Heart right ventricle (tissue), 16 donors: ENCODE measurements at regions not wholly inside any gene's neighbourhood (a gene's known extent, or its start where the extent isn't known, plus 50 kb on each side); places are given as distances from the start of the nearest gene placed in this dataset.

Experiments used
- ATAC-seq, 8 donors: fragments of 200-7000 bp; cut with Tn5 transposase; one replicate each; pipeline ENCODE4 v1.9.1; 2020; ENCODE audit warnings: mild to moderate bottlenecking in 8 of 8, moderate library complexity in 8 of 8, moderate number of reproducible peaks in 1 of 8
- DNase-seq, 2 donors: peaks; one replicate each; pipeline ENCODE4 v3.0.0-alpha.2; 2020
- H3K27ac ChIP-seq, 10 donors: fragments of 200-600 bp; sonication (generic) in 2 of 10; one replicate each; pipeline versions ENCODE4 v1.5.0 to v1.8.0; 2020 to 2022; ENCODE audit warnings: mild to moderate bottlenecking in 3 of 10
- H3K27me3 ChIP-seq, 7 donors: fragments of 200-600 bp; one replicate each; pipeline ENCODE4 v1.8.0; 2021 to 2022; ENCODE audit warnings: mild to moderate bottlenecking in 2 of 7
- H3K36me3 ChIP-seq, 9 donors: fragments of 200-600 bp; sonication (generic) in 1 of 9; one replicate each; pipeline versions ENCODE4 v1.5.0 to v1.8.0; 2020 to 2022; ENCODE audit warnings: mild to moderate bottlenecking in 2 of 9
- H3K4me1 ChIP-seq, 9 donors: fragments of 200-600 bp; sonication (generic) in 1 of 9; one replicate each; pipeline versions ENCODE4 v1.5.0 to v1.8.0; 2020 to 2022; ENCODE audit warnings: mild to moderate bottlenecking in 4 of 9
- H3K4me3 ChIP-seq, 10 donors: fragments of 200-600 bp; sonication (generic) in 2 of 10; one replicate each; pipeline versions ENCODE4 v1.5.0 to v1.8.0; 2020 to 2022; ENCODE audit warnings: mild to moderate bottlenecking in 7 of 10, moderate library complexity in 2 of 10
- H3K9me3 ChIP-seq, 11 donors: fragments of 200-600 bp in 10 of 11; sonication (generic) in 2 of 11; one replicate each; pipeline versions ENCODE4 v1.5.0 to v1.8.0; 2013 to 2022; ENCODE audit warnings: mild to moderate bottlenecking in 2 of 11, control low read depth in 1 of 11, moderate library complexity in 1 of 11
- WGBS, 2 donors: extraction: QIAGEN DNeasy Blood & Tissue Kit; methylation state at CpG; one replicate each; pipeline ENCODE4 v1.1.7; 2013; ENCODE audit warnings: inconsistent platforms in 1 of 2; 5-methylcytosine and 5-hydroxymethylcytosine counted together
- intact Hi-C, 10 donors: fragments of 100-400 bp; cut with DNase I; formaldehyde crosslinking; loops; one replicate each; pipeline versions ENCODE4 v1.11.1 to v1.14.2; 2022
- TF ChIP-seq, protein P1 (sequence below), 9 donors: fragments of 200-600 bp; sonication (generic) in 2 of 9; IDR thresholded peaks; one replicate each; pipeline versions ENCODE4 v1.5.0 to v1.8.0; 2021 to 2022; ENCODE audit warnings: antibody characterized with exemption in 9 of 9, mild to moderate bottlenecking in 5 of 9, moderate library complexity in 1 of 9
- donor health status: Arrhythmogenic right ventricular cardiomyopathy.
- donor health status: ischemic (EF 13 %, LVEDD 7.1; RV severe dilation, severe dysfunction).
- donor health status: healthy with polysubstance abuse.
- donor health status: DM: no; HTN: yes; CAD: no.
- donor health status: DM: no; HTN: no; CAD: no.
- donor health status: ischemic (EF 25% LVEDD 6.9; RV normal size, moderate dysfunction).
- donor health status: ischemic (EF 25% LVEDD 5.7; RV mildly dilated, moderate dysfunction).
- donor health status: healthy.
- donor health status: DM: yes; HTN: yes; CAD: no.
- donor health status: Ischemic cardiomyopathy.
- donor health status: ischemic (EF 35%, LVEDD 5.7; RV mildly dilated, moderate dysfunction).
- donor health status: nonischemic (EF 11% LVEDD 7.7; RV severe dilation, severe dysfunction).
- donor health status: DM: yes; HTN: yes; CAD: no.
- donor health status: PGD.
- donor health status: ischemic (EF 29% LVEDD 5.4; RV normal size, mild dysfunction).
- donor health status: nonischemic (EF 23%, LVEDD 6.1; RV moderate dilation, normal function).

DNA sequence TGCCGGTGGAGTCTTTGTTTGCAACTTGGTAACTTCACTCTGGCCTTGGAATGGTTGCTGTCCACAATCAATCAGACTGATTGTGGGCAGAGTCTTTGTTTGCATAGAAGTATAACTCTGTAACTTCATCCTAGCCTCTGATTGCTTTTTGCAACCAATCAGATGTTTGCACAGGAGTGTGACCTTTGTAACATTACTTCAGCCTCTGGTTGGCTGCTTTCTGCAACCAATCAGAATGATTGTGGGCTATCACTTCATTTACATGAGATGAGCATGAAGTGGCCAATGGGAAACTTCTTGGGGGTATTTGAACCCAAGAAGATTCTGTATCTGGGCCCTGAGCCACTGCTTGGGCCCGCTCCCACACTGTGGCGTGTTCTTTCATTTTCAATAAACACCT lies 79.6 kb upstream of the CLDN5 start:
- peaks cover 0 to 27% (median 13%) of the 10 kb centered on the region in 9 donors for H3K4me1 ChIP-seq
- WGBS, 2 donors, result 94 to 96% methylated on average over 3 of the region's 3 CpGs
- H3K27me3 ChIP-seq, result peaks cover 4 to 22% (median 8%) of the 10 kb centered on the region in 7 donors
- H3K9me3 ChIP-seq, result no peaks in the 10 kb centered on the region
- TF ChIP-seq, protein P1, sequence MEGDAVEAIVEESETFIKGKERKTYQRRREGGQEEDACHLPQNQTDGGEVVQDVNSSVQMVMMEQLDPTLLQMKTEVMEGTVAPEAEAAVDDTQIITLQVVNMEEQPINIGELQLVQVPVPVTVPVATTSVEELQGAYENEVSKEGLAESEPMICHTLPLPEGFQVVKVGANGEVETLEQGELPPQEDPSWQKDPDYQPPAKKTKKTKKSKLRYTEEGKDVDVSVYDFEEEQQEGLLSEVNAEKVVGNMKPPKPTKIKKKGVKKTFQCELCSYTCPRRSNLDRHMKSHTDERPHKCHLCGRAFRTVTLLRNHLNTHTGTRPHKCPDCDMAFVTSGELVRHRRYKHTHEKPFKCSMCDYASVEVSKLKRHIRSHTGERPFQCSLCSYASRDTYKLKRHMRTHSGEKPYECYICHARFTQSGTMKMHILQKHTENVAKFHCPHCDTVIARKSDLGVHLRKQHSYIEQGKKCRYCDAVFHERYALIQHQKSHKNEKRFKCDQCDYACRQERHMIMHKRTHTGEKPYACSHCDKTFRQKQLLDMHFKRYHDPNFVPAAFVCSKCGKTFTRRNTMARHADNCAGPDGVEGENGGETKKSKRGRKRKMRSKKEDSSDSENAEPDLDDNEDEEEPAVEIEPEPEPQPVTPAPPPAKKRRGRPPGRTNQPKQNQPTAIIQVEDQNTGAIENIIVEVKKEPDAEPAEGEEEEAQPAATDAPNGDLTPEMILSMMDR (IDR thresholded peaks at IDR 0.05), result no peak
- intact Hi-C loops, result no loop called here
- no peaks in the 10 kb centered on the region for H3K36me3 ChIP-seq
- no peak overlapping the region for H3K27ac ChIP-seq
- ATAC-seq, result no peak
- DNase-seq, result no peak
- H3K4me3 ChIP-seq, result no peak overlapping the region

DNA sequence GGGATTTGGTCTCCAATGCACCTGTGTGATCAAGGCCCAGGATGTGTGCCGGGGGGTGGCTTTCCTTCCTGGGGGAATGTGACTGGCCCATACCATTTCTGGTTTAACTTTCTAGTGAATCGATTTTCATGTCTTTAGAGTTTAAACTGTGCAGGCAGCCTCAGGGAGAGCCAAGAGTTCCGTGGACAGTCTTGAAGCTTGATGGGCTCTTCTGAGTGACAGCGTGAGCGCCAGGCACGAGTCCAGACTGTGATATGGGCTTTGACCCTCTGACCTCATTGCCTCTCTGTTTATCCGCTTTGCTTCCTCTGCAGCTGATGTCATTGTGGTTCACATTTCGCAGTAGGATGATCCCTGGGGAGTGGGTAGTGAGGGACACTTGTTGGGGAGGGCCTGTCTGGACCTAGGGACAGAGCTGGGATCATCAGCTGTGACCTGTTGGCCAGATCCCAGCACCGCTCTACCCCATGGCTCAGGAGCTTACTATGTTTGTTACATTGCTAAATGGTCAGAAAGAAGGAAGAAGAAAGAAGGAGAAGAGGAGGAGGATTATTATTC lies 80.6 kb upstream of the CLDN5 start:
- intact Hi-C loops, result loop anchor here in 1 of 10 donors (5.0 kb wide), 1 partner anchor 92 kb away; no protein-coding TSS in a partner anchor
- Histone ChIP-seq H3K4me1 (peaks cover 0 to 27% (median 13%) of the 10 kb centered on the region in 9 donors), H3K27me3 (peaks cover 4 to 25% (median 8%) of the 10 kb centered on the region in 7 donors), H3K27ac (peak overlapping the region in 2 of 10 donors; percentile 2 to 4), H3K9me3 (no peaks in the 10 kb centered on the region), H3K4me3 (no peak overlapping the region), H3K36me3 (no peaks in the 10 kb centered on the region)
- ATAC-seq (peak; percentile 31 to 78 (median 54)), DNase-seq (no peak)
- 44 to 47% methylated on average over 9 of the region's 9 CpGs for WGBS, 2 donors
- TF ChIP-seq, protein P1 (IDR thresholded peaks at IDR 0.05), result no peak

DNA sequence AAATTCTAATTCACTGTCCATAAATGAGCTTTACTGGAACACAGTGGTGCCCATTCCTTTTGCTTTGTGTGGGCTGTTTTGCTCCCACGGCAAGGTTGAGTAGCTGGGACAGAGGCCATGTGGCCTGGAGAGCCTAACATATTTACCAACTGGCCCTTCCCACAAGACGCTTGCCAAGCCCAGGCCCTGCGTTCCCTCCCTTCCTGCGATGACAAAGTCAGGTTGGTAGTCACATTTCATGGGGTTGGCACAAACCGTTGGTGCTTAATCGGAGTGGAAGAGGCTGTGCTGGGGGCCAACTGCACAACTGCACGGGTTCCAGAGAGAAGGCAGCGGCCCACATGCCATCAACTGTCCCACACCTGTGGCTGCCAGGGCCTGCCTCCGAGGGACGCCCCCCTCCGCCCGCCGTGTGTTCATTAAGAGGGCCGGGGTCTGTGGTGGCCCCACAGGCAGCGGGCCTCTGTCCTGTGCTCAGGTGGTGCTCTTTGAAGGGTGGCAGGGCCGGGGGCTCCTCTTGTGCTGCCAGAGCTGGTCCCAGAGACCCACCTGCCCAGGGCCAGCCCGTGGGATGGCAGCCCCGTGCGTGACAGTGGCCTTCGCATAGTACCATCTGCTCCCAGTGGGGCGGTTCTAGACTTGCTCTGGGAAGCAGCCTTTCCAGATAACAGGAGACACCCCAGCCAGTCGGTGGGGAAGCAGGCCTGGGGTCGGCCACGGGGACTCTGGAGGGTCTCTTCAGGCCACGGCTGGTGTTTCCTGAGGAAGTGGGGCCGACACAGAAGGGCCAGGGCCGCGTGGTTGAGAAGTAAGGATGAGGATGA lies 81.5 kb upstream of the CLDN5 start:
- peaks cover 4 to 29% (median 8%) of the 10 kb centered on the region in 7 donors for H3K27me3 ChIP-seq
- intact Hi-C loops, result loop anchor here in 1 of 10 donors (5.0 kb wide), 1 partner anchor 93 kb away; no protein-coding TSS in a partner anchor
- no peak overlapping the region for H3K4me3 ChIP-seq
- H3K36me3 ChIP-seq, result no peaks in the 10 kb centered on the region
- TF ChIP-seq, protein P1 (IDR thresholded peaks at IDR 0.05), result no peak
- DNase-seq, result no peak
- no peaks in the 10 kb centered on the region for H3K9me3 ChIP-seq
- H3K4me1 ChIP-seq, result peaks cover 0 to 27% (median 13%) of the 10 kb centered on the region in 9 donors
- ATAC-seq, result peak in 3 of 8 donors; percentile 26 to 43 (median 27)
- WGBS, 2 donors, result 75 to 80% methylated on average over 28 of the region's 28 CpGs
- H3K27ac ChIP-seq, result peak overlapping the region in 2 of 10 donors; percentile 2 to 6

DNA sequence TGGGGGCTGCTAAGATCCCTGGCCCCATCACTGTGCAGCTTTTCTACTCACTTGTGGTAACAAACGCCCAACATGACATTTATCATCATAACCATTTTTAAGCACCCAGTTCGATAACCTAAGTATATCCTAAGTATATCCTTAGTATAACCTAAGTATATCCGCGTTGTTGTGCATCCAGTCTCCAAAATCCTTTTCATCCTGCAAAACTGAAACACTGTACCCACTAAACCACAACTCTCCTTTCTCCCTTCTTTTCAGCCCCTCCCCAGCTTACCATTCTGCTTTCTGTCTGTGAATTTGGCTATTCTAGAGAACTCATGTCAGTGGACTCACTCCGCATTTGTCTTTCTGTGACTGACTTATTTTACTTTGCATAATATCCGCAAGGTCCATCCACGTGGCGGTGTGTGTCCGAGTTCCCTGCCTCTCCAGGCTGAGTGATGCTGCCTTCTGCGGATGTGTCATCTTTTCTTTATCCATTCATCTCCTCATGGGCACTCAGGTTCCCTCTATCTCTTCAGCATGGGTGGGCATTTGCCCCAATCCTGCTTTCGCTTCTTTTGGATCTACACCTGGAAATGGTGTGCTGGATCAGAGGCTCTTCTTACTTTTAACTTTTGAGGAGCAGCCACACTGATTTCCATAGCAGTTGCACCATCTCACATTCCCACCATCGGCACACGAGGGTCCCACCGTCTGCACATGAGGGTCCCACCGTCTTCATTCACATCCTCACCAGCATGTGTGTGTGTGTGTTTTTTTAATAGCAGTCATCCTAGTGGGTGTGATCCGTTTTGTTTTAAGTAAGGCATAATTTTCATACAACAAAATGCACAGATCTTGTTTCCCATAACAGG lies 82.4 kb upstream of the CLDN5 start:
- DNase-seq (no peak), ATAC-seq (no peak)
- no peaks in the 10 kb centered on the region for H3K9me3 ChIP-seq
- H3K27me3 ChIP-seq, result peaks cover 4 to 30% (median 8%) of the 10 kb centered on the region in 7 donors
- peaks cover 0 to 27% (median 13%) of the 10 kb centered on the region in 9 donors for H3K4me1 ChIP-seq
- H3K36me3 ChIP-seq, result no peaks in the 10 kb centered on the region
- H3K27ac ChIP-seq, result peak overlapping the region in 1 of 10 donors; percentile 6
- WGBS, 2 donors, result 82 to 85% methylated on average over 16 of the region's 16 CpGs
- H3K4me3 ChIP-seq, result no peak overlapping the region
- intact Hi-C loops, result loop anchor here in 1 of 10 donors (5.0 kb wide), 1 partner anchor 94 kb away; no protein-coding TSS in a partner anchor
- TF ChIP-seq, protein P1 (IDR thresholded peaks at IDR 0.05), result no peak
